ENCODE measurements at regions not wholly inside any gene's neighbourhood (a gene's known extent, or its start where the extent isn't known, plus 50 kb on each side); places are given as distances from the start of the nearest gene placed in this dataset.
A peak's percentile ranks its signal among the peaks of the same experiment; 100 is the strongest.

GRCh38 chr6:16999491-17000436 lies 102.1 kb upstream of the STMND1 start:
- TF ChIP-seq CTCF (IDR thresholded peaks at IDR 0.05) (no peak), EP300 (IDR thresholded peaks at IDR 0.05) (no peak), POLR2AphosphoS5 (IDR thresholded peaks at IDR 0.05) (peak; percentile 90)
- Histone ChIP-seq H3K4me3 (no peak overlapping the region), H3K4me1 (peaks cover 0 to 8% (median 3%) of the 10 kb centered on the region in 3 donors), H3K27ac (peak overlapping the region in 1 of 4 donors; percentile 3), H3K9me3 (no peaks in the 10 kb centered on the region), H3K36me3 (no peaks in the 10 kb centered on the region), H3K27me3 (no peaks in the 10 kb centered on the region)
- 28 to 39% methylated on average over 2 of the region's 2 CpGs for WGBS, 2 donors (ENCODE audit: low coverage in 1 of 2)
- ATAC-seq: peak; percentile 82

- no peaks in the 10 kb centered on the region for H3K27me3 ChIP-seq
- no peak overlapping the region for H3K27ac ChIP-seq
- H3K4me3 ChIP-seq: no peak overlapping the region
- no peaks in the 10 kb centered on the region for H3K36me3 ChIP-seq
- WGBS, 2 donors (ENCODE audit: low coverage in 1 of 2): 32 to 37% methylated on average over 5 of the region's 5 CpGs
- no peak for ATAC-seq
- no peaks in the 10 kb centered on the region for H3K9me3 ChIP-seq
- H3K4me1 ChIP-seq: peaks cover 0 to 8% (median 3%) of the 10 kb centered on the region in 3 donors
- no peak for TF ChIP-seq POLR2AphosphoS5 (IDR thresholded peaks at IDR 0.05)
- no peak for TF ChIP-seq CTCF (IDR thresholded peaks at IDR 0.05)
- no peak for TF ChIP-seq EP300 (IDR thresholded peaks at IDR 0.05)
- TF ChIP-seq POLR2A (IDR thresholded peaks at IDR 0.05): no peak
Measured at GRCh38 chr6:16998461-16998860, 103.4 kb upstream of the STMND1 start.

- Histone ChIP-seq H3K36me3 (no peaks in the 10 kb centered on the region), H3K4me1 (peaks cover 0 to 8% (median 3%) of the 10 kb centered on the region in 3 donors), H3K27me3 (no peaks in the 10 kb centered on the region), H3K4me3 (no peak overlapping the region), H3K27ac (no peak overlapping the region), H3K9me3 (no peaks in the 10 kb centered on the region)
- WGBS, 2 donors (ENCODE audit: low coverage in 1 of 2): 87 to 92% methylated on average over 4 to 6 of the region's 6 CpGs
- no peak for ATAC-seq
- TF ChIP-seq CTCF (IDR thresholded peaks at IDR 0.05): no peak
- no peak for TF ChIP-seq POLR2A (IDR thresholded peaks at IDR 0.05)
Measured at GRCh38 chr6:16995511-16996250, 106.2 kb upstream of the STMND1 start.

GRCh38 chr6:16993396-16993795 lies 108.5 kb upstream of the STMND1 start:
- Histone ChIP-seq H3K4me3 (no peak overlapping the region), H3K9me3 (no peaks in the 10 kb centered on the region), H3K36me3 (no peaks in the 10 kb centered on the region), H3K27ac (no peak overlapping the region), H3K27me3 (no peaks in the 10 kb centered on the region), H3K4me1 (no peaks in the 10 kb centered on the region)
- ATAC-seq: no peak
- 71 to 83% methylated on average over 5 to 6 of the region's 6 CpGs for WGBS, 2 donors (ENCODE audit: low coverage in 1 of 2)
- TF ChIP-seq POLR2A (IDR thresholded peaks at IDR 0.05): no peak
- TF ChIP-seq CTCF (IDR thresholded peaks at IDR 0.05): no peak
- no peak for TF ChIP-seq POLR2AphosphoS5 (IDR thresholded peaks at IDR 0.05)
- TF ChIP-seq EP300 (IDR thresholded peaks at IDR 0.05): no peak
